HL-60 (cell line): ENCODE measurements at regions not wholly inside any gene's neighbourhood (a gene's known extent, or its start where the extent isn't known, plus 50 kb on each side); places are given as distances from the start of the nearest gene placed in this dataset.

Experiments used
- DNase-seq, 2 experiments: peaks; one replicate each; pipeline ENCODE4 v3.0.0-alpha.2; 2010 to 2020; ENCODE audit warnings: low read depth in 1 of 2, low spot score in 1 of 2
- H3K27ac ChIP-seq: fragments of 250-450 bp; sonication (Bioruptor Pico); replicated peaks from 2 replicates; pipeline ENCODE4 v1.5.1; 2020; ENCODE audit warnings: mild to moderate bottlenecking, moderate library complexity
- H3K27me3 ChIP-seq: fragments of 250-450 bp; sonication (Bioruptor Pico); 2 replicates; pipeline ENCODE4 v1.5.1; 2021; ENCODE audit warnings: mild to moderate bottlenecking, moderate library complexity; ENCODE audit not compliant: insufficient read depth, poor library complexity, severe bottlenecking
- H3K4me3 ChIP-seq: replicated peaks from 2 replicates; pipeline ENCODE4 v1.5.1; 2011; ENCODE audit warnings: mild to moderate bottlenecking, control low read depth, low read length; ENCODE audit not compliant: insufficient read depth
- CTCF ChIP-seq: IDR thresholded peaks from one replicate; pipeline ENCODE4 v1.5.1; 2011; ENCODE audit warnings: low read length, control low read depth, inconsistent platforms; ENCODE audit not compliant: insufficient read depth
- GABPA ChIP-seq: IDR thresholded peaks from 2 replicates; pipeline ENCODE4 v1.6.1; 2012; ENCODE audit warnings: low read depth
- POLR2AphosphoS5 ChIP-seq: IDR thresholded peaks from 2 replicates; pipeline ENCODE4 v1.6.1; 2012; ENCODE audit warnings: low read depth
- REST ChIP-seq: IDR thresholded peaks from 2 replicates; pipeline ENCODE4 v1.6.1; 2012; ENCODE audit warnings: low read depth; ENCODE audit not compliant: insufficient replicate concordance
- SPI1 ChIP-seq: IDR thresholded peaks from 2 replicates; pipeline ENCODE4 v1.6.1; 2012; ENCODE audit warnings: low read depth, mild to moderate bottlenecking, borderline replicate concordance

GRCh38 chr2:3022841-3023372, 354.7 kb downstream of the EIPR1 start:
- H3K27ac ChIP-seq: no peak overlapping the region
- no peak for TF ChIP-seq REST
- 0 out of 2 replicates have a peak, but pooled peaks have one; percentile 33 for TF ChIP-seq SPI1
- H3K27me3 ChIP-seq: no peaks in the 10 kb centered on the region
- H3K4me3 ChIP-seq: no peak overlapping the region
- no peak for DNase-seq

- H3K4me3 ChIP-seq: no peak overlapping the region
- no peak for DNase-seq
- TF ChIP-seq GABPA (no peak), SPI1 (no peak), POLR2AphosphoS5 (no peak), CTCF (no peak), REST (no peak)
- H3K27ac ChIP-seq: no peak overlapping the region
- H3K27me3 ChIP-seq: no peaks in the 10 kb centered on the region
These were observed 355.9 kb downstream of the EIPR1 start for GRCh38 chr2:3021720-3022119.

GRCh38 chr2:3010001-3010400, 367.6 kb downstream of the EIPR1 start:
- DNase-seq: no peak
- H3K27me3 ChIP-seq: peaks cover 3% of the 10 kb centered on the region
- no peak overlapping the region for H3K27ac ChIP-seq
- no peak overlapping the region for H3K4me3 ChIP-seq
- no peak for TF ChIP-seq REST
- TF ChIP-seq SPI1: no peak
- TF ChIP-seq POLR2AphosphoS5: no peak
- no peak for TF ChIP-seq CTCF
- TF ChIP-seq GABPA: no peak
